ENCODE measurements at regions not wholly inside any gene's neighbourhood (a gene's known extent, or its start where the extent isn't known, plus 50 kb on each side); places are given as distances from the start of the nearest gene placed in this dataset.

DNA sequence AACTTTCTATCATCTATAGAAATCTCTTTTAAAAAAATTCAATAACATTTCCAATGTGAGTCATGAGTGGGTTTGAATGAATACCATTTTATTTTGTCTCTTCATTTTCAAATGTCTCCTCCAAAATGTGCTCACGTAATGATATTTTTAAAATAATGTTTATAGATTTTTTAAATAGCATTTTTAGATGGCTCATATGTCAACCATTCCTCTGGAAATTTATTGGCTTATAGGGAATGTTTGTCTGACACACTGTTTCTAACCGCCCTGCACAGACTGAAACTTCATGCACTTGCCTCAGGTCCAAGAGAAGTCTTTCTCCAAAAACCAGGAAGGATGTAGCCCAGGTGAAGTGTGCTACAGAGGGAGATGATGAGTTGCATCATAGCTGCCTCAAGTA lies 88.8 kb upstream of the PLEKHG7 start:
- DNase-seq: no peak

DNA sequence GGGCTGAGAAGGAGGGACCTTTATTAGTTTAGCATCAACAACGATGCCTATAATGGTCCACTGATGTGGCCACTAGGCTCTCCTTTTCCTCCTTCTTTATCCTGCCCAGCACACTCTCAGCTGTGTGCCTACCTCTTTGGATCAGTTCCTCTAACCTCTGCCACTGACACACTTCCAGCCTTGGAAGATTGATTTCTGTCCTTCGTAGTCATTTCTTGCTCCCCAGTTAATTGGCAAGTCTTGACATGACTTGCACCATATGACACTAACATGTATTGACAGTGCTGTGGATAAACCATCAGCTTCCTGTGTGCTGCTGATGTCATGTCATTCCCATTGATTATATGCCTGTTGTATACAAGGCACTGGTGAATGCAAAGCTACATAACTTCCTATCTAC lies 90.2 kb upstream of the PLEKHG7 start:
- DNase-seq: no peak

DNA sequence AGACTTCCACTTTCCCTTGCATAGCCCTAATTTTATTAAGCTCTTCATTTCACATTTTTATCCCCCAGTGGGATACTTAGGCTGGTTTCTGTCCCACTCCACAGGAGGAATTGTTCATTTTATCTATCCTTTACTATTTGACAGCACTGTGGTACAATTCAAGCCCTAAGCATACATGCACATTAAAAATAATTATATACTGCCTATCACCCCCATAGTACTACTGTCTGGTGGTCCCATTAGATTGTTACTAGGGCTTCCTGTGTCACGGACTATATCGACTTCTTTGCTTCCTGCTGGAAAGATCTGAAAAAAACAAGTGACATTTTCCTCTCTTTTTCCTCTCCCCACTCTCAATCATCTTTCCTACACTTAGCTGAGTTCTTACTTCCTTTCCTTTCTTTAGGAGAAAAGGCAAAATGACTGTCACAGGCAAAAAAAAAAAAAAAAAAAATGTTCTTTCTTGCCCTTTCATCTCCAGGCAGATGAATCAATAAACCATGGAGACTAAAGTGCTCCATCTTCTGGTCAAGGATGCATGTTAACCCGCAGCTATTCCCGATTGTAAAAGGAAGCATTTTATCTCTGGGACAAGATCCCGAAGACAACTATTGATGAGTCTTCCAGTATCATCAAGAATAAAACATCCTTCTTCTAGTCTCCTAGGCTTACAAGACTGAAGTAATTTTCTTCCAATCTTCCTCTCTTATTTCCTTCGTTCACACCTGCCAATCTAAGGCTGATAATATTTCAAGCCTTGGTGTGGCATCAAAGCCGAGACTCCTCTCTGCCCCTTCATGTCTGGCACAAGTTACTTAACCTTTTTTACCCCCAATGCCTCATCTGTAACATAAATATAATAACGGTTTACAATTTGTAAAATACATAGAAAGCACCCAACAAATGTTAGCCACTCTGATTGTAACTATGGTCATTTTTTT lies 94.4 kb upstream of the PLEKHG7 start:
- peak; percentile 42 for DNase-seq

DNA sequence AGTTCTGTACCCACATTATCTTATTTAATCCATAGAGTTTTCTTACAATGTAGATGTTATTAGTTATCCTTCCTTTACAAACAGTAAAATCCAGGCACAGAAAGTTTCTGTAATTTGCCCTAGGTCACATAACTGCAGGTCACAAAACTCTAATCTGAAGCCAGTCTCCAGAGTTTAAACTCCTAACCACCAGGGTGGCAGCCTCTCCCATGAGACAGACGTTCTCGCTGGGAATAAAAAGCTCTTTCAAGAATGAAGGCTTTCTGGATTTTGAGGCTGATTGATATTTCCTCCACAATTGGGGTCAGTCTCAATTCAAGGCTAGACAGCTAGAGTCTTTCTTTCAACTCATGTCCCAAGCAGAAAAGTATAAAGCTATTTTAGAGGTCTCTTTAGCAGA lies 95.8 kb upstream of the PLEKHG7 start:
- no peak for DNase-seq

DNA sequence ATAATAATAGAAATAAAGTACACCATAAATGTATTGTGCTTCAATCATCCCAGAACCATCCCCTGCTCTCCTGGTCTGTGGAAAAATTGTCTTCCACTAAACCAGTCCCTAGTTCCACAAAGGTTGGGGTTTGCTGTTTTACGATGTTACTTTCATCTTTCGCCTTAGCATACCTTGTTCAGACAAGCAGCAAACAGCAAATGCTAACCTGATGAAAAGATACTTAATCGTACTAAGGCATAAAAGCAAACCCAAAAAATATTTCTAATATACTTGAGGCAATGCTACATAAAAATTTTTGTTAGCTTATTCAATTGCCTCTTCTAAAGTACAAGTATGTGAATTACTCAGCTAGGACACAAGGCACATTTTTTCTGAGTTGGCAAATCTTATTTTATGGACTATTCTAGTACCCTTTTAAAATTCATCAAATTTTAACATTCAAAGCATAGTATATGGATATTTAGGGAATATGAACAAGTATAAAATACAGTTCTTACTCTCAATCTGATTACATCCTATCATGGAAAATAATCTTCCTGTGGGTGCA lies 97.1 kb upstream of the PLEKHG7 start:
- no peak for DNase-seq

DNA sequence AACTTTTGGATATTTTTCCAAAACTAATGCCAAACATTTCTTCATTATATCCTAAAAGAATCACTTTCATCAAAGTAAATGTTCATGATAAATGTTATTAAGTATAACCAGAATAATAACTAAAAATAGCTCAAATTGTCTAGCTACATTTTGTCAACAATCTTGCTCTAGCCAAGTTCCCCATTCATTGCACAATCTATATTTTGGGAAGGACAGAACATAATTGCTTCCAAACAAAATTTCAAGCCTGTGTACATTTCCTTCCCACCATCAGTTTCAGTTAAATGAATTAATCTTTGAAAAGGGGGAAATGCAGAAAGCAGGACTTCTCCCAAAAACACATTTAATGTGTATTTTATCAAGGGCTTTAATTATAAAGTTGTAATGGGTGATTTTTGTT lies 98.0 kb upstream of the PLEKHG7 start:
- DNase-seq: no peak

DNA sequence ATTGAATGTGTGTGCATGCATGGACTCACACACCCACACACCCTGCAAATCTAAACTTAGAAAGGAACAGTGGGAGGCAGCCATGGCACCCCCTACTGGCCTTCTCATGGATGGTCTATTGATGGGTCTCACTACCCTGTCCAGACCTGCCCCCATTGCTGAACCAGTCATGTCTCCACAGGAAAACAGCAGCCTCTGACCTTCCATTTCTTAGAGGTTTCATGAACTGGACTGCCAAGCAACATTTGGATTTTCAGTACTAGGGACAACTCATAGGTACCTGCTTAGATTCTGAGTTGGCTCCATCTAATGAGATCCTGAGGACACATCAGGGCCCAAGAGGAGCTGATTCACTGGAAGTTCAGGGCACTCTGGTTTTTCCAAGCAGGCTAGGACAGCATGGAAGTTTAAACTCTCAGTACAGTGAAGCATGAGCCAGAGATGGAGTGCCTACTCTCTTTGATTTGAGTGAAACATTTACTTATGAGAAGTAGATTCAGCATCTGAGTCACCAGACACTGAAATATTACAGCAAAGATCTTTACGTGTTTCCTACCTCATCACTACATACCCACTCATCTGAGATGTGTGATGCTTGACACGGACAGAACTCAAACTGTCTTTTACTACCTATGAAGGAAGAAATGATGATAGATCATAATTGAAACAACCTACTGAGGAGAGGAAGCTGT lies 98.9 kb upstream of the PLEKHG7 start:
- no peak for DNase-seq

DNA sequence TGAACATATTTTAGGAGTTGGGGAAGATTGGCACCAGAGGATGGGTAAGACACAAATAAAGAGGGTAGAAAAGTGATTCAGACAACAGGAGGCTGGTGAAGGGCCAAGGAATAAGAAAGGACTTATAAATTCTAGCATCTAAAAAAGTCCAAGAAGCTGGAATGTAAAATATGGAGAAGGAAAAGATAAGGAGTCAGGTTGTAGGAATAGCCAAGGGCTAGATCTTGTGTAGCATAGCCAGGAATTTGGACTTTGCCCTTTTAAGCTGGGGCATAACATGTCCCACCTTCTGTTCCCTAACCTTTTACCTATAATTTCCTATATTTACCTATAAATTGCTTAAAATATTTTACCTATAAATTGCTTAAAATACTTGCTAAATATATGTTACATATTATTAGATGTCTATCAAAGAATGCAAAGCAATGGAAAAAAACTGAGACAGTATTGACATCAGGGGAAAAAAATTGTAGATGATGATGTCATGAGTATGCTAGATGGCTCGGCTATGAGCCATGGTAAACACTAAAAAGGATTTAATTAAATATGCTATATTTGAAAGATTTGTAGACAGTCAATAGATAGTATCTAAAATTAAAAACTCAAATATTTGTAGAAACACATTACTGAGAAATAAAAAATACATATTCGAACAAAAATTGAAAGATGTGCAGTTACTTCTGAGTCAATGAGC lies 99.7 kb upstream of the PLEKHG7 start:
- DNase-seq: no peak

DNA sequence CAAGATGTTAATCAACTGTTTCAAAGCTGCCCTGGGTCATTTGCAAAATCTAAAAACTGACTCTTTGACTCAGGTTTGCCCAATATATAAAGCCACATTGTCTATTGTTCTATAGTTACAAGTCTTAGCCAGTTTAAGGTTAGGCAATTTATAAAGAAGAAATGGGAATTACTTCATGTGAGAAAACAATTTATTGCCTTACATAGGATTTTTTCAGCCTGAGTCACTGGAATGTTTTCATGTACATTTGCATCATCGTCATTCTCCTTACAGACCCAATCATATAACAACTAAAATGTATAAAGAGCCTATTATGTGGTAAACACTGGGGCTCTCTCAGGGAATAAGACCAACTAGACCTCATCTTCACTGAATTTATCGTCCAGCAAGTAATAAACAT lies 100.3 kb upstream of the PLEKHG7 start:
- DNase-seq: no peak

DNA sequence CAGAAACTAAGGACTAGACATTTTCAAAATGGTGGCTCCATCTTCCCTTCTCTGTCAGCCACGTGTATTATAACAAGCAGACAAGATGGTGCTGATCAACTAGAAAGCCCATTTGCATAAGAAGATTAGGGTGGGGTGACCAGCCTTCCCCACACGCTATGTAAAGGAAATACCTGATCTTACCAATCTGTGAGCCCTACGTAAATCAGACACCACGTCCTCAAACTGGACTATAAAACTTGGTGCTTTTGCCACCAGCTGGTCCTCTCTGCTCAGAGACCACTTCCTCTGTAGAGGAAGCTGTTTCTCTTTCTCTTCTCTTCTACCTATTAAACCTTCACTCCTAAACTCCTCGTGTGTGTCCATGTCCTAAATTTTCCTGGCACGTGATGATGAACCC lies 101.1 kb upstream of the PLEKHG7 start:
- DNase-seq: no peak

DNA sequence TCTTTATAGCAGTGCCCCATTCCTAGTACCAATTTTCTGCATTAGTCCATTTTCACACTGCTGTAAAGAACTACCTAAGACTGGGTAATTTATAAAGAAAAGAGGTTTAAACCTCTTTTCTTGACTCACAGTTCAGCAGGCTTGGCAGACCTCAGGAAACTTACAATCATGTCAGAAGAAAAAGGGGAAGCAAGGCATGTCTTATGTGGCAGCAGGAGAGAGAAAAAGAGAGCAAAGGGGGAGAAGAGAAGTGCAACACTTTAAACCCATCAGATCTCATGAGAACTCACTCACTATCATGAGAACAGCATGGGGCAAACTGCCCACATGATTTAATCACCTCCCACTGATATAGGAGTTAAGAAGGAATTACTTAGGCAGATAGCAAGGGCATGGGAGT lies 101.6 kb upstream of the PLEKHG7 start:
- DNase-seq: no peak

DNA sequence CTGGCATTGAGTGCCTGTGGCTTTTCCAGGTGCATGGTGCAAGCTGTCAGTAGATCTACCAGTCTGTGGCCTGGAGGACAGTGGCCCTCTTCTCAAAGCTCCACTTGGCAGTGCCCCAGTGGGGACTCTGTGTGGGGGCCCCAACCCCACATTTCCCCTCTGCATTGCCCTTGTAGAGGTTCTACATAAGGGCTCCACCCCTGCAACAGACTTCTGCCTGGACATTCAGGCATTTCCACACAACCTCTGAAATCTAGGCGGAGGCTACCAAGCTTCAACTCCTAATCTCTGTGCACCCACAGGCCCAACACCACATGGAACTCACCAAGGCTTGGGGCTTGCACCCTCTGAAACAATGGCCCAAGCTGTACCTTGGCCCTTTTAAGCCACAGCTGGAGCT lies 102.7 kb upstream of the PLEKHG7 start:
- DNase-seq: no peak

DNA sequence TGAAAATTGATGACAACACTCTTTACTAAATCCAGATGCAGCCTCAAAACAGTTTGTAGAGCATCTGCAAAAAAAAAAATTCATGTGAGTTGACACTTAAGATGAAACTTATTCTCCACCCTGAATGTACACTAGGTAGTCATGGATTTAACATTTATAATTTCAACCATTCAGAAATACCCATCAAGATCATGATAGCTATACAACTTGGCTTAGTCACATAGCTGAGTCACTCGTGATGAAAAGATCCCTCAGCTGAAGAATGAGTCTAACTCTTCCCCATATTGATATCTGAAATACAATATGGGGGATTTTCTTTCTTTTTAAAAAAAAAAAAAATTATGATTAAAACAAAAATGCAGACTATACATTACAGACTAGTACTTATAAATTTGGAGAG lies 104.8 kb upstream of the PLEKHG7 start:
- DNase-seq: no peak

DNA sequence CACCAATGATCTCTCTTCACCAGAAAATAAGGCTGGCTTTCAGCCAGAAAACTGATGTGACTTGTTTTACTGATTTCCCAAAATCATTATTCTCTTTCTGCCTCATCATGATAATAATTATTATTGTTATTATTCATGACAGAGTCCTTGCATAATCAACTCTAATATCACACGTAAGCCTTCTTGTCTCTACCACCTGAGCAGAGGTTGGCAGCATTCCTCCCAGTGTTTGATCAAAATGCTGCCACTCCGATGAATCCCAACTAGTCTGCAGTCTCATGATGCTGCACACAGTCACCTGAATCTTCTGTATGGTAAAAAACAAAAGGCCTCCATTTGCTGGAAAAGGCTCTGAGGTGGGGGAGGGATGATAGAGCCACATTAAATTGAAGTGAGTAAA lies 105.7 kb upstream of the PLEKHG7 start:
- DNase-seq: no peak

DNA sequence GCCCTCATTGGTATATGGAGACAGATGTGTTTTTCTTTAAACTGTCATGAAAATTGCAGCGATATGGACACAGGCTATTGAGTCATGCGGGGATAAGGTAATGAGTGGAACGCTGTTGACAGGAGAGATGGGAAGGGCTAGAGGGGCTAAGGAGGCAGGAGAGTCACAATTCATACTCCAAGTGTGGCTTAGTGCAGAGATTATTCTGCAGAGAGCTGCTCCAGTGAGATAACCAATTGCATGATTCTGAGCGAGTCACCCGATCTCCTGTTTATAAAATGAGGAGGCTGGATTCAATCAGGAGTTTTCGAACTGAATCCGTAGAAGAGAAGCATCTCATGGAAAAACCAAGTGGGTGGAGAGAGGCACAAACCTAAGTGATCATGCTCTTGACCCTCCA lies 106.4 kb upstream of the PLEKHG7 start:
- no peak for DNase-seq

DNA sequence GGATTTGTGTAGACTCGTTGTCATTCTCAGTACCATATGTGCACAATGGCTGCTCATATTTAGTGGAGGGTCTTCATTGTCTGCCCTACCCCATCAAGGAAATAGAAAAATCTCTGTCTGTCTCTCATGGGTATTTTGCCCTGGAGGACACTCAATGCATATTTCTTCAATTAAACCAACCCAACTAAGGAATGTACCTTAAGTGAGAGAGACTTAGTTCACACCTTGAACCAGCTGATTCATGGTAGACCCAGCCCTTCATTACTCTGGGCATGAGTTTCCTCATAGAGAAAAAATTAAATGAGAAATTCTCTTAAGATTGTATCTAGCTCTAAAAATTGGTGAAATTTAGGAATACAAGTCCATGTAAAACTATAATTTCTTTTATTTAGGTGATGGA lies 107.1 kb upstream of the PLEKHG7 start:
- no peak for DNase-seq

DNA sequence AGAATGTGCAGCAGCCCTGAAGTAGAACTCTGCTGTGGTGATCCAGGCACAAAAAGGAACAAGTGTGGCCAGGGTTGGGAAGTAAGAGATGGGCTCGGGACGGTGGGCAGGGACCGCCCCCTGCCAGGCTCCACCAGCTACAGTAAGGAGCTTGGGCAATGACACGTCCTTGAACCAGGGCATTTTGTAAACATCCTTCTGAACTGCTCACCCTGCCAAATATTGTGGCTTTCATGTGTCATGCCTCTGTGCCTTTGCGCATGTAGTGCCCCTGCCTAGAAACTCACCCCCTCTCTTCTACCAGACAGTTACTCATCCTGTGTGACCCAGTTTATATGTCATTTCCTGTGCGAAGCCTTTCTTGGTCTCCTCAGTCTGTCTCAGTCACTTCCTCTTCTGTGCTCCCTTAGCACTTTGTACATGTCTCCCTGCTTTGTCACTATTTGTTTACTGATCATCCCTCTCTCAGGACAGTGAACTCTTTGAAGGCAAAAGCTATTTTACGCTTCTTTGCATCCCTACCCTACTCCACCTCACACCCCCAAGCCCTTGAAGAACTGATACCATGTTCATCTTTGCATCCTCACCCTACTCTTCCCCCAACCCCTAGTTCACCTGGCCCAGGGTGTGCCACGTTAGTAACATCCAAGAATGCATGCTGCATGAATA lies 108.9 kb upstream of the PLEKHG7 start:
- DNase-seq: peak; percentile 94

DNA sequence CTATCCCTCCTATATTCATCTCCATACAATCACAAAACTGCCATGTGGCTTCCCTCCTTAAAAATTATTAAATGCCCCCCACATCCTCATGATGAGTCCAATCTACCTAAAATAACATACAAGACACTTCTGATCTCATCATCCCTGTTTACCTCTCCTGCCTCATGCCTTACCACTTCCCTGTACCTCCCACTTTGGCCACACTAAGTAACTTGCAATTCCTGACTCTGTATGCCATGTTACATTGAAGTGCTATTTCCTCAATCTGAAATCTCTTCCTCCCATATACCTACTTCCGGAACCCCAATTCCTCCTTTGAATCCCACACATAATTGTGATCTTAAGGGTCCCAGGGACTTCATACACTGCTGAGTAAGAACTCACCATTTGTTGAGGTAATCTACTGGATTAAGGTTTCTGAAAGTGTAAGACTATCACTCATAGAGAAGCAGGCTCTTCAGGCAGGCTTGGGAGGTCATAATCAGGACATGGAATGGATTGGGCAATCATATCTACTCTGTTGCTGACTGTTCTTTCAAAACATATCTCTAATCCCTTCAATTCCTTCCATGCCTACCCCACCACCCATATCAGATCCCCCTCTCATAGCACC lies 117.6 kb upstream of the PLEKHG7 start:
- no peak for DNase-seq

DNA sequence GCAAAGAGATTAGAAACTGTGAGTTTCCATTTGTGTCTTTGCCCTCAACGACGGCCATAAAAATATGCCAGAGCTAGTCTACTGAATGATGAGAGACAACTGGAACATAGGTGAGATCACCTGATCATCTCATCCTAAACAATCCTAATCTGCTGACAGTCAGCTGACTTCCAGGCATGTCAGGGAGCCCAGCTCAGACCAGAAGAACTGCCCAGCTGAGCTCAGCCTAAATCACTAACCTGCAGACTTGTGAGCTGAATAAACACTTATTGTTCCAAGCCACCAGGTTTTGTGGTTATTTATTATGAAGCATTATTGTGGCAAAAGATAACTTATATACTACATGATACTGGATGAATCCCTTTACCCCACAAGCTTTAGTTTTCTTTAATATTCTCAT lies 118.9 kb upstream of the PLEKHG7 start:
- DNase-seq: no peak

DNA sequence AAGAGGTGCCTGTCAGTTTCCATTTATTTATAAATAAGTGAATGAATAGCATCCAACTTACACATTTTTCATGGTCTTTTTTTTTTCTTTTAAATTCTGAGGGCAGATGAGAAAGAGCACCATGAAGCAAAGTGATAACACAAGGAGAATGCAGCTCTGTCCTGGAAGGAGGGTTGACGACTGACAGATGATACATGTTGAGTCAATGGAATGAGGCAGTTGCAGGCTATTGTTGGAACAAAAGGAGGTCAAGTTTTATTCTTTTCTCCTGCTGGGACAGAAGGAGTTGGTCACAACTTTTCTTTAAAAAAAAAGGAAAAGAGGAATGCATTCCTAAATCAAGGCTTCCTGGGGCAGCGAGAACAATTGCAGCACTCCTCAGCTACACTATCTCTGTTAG lies 119.9 kb upstream of the PLEKHG7 start:
- no peak for DNase-seq

DNA sequence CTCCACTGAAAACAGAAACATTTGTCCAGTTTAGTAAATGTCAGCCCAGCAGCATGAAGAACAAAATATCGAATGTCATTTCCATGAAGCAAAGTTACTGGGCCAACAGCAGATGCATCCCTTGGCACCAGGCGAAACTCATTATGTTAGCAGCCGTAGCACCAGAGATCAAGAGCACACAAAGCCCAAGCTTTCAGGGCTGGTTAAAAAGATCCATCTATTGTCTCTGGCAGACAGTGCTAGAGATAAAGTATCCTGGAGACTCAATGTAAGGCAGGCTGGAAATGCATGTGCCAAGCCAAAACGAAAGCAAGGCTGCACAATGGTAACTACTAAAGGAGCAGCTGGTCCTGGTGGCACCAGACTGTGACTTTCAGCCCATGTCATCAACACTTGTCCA lies 120.3 kb upstream of the PLEKHG7 start:
- DNase-seq: no peak

DNA sequence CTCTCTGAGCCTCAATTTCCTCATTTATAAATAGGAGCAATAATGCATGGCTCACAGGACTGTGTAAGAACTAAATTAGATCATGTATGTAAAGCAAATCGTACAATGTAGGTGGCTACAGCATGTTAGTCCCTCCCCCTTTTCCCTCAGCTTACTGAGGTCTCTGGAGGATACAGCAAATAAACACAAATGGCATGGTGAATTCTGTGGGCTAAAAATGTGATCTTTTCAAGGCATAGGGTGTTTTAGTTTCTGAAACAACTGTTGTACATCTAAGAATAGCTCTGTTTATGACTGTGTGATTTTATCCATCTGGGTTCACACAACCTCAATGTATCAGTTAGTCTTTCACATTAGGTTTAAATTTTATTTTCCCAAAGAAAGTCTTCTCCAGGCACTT lies 121.2 kb upstream of the PLEKHG7 start:
- no peak for DNase-seq
